Progenitor cell of endocrine pancreas (in vitro differentiated cells): ENCODE measurements at regions not wholly inside any gene's neighbourhood (a gene's known extent, or its start where the extent isn't known, plus 50 kb on each side); places are given as distances from the start of the nearest gene placed in this dataset.

Experiments used
- DNase-seq: peaks from one replicate; pipeline ENCODE4 v3.0.0; 2021; ENCODE audit warnings: low spot score; ENCODE audit not compliant: unreplicated experiment
- H3K27ac Mint-ChIP-seq: 2 replicates; pipeline ENCODE4 v1.8.0; 2021; ENCODE audit warnings: mild to moderate bottlenecking, moderate library complexity, mixed read lengths
- H3K27me3 Mint-ChIP-seq: 2 replicates; pipeline ENCODE4 v1.8.0; 2021; ENCODE audit warnings: mixed read lengths
- H3K36me3 Mint-ChIP-seq: 2 replicates; pipeline ENCODE4 v1.8.0; 2022; ENCODE audit warnings: mixed read lengths; ENCODE audit not compliant: insufficient read depth
- H3K4me1 Mint-ChIP-seq: 2 replicates; pipeline ENCODE4 v1.8.0; 2021; ENCODE audit warnings: low read depth, mixed read lengths
- H3K4me3 Mint-ChIP-seq: 2 replicates; pipeline ENCODE4 v1.8.0; 2021; ENCODE audit warnings: low read depth, mild to moderate bottlenecking, moderate library complexity, mixed read lengths
- H3K9me3 Mint-ChIP-seq: 2 replicates; pipeline ENCODE4 v1.8.0; 2021; ENCODE audit warnings: low read depth, mixed read lengths
- CTCF ChIP-seq: fragments of 200-600 bp; sonication (generic); IDR thresholded peaks from one replicate; pipeline ENCODE4 v1.5.0; 2021; ENCODE audit warnings: antibody characterized with exemption, mild to moderate bottlenecking; ENCODE audit not compliant: unreplicated experiment

- Mint-ChIP-seq H3K9me3 (no peaks in the 10 kb centered on the region), H3K27me3 (no peaks in the 10 kb centered on the region), H3K4me1 (peaks cover 8% of the 10 kb centered on the region), H3K27ac (no peak overlapping the region), H3K36me3 (no peaks in the 10 kb centered on the region), H3K4me3 (no peak overlapping the region)
- TF ChIP-seq CTCF: no peak
- no peak for DNase-seq
These were observed 858.8 kb downstream of the METTL15 start for GRCh38 chr11:28966951-28967350.

- Mint-ChIP-seq H3K4me3 (no peak overlapping the region), H3K36me3 (no peaks in the 10 kb centered on the region), H3K27me3 (no peaks in the 10 kb centered on the region), H3K9me3 (no peaks in the 10 kb centered on the region), H3K27ac (no peak overlapping the region), H3K4me1 (peaks cover 8% of the 10 kb centered on the region)
- TF ChIP-seq CTCF: no peak
- DNase-seq: no peak
These were observed 857.6 kb downstream of the METTL15 start for GRCh38 chr11:28965819-28966218.

- DNase-seq: no peak
- no peak overlapping the region for H3K27ac Mint-ChIP-seq
- H3K4me1 Mint-ChIP-seq: peaks cover 3% of the 10 kb centered on the region
- H3K27me3 Mint-ChIP-seq: no peaks in the 10 kb centered on the region
- no peaks in the 10 kb centered on the region for H3K36me3 Mint-ChIP-seq
- no peaks in the 10 kb centered on the region for H3K9me3 Mint-ChIP-seq
- TF ChIP-seq CTCF: no peak
- no peak overlapping the region for H3K4me3 Mint-ChIP-seq
These were observed 856.6 kb downstream of the METTL15 start for GRCh38 chr11:28964811-28965210.

GRCh38 chr11:28963187-28963586 lies 855.0 kb downstream of the METTL15 start:
- DNase-seq: no peak
- H3K4me3 Mint-ChIP-seq: no peak overlapping the region
- no peaks in the 10 kb centered on the region for H3K36me3 Mint-ChIP-seq
- H3K9me3 Mint-ChIP-seq: no peaks in the 10 kb centered on the region
- no peaks in the 10 kb centered on the region for H3K27me3 Mint-ChIP-seq
- no peak overlapping the region for H3K27ac Mint-ChIP-seq
- TF ChIP-seq CTCF: no peak
- peaks cover 4% of the 10 kb centered on the region for H3K4me1 Mint-ChIP-seq

GRCh38 chr11:28962502-28962901 lies 854.3 kb downstream of the METTL15 start:
- DNase-seq: no peak
- Mint-ChIP-seq H3K4me3 (no peak overlapping the region), H3K36me3 (no peaks in the 10 kb centered on the region), H3K27ac (no peak overlapping the region), H3K9me3 (no peaks in the 10 kb centered on the region), H3K27me3 (no peaks in the 10 kb centered on the region), H3K4me1 (peaks cover 4% of the 10 kb centered on the region)
- TF ChIP-seq CTCF: no peak
